IPS DF 19.7 (cell line): ENCODE measurements at regions not wholly inside any gene's neighbourhood (a gene's known extent, or its start where the extent isn't known, plus 50 kb on each side); places are given as distances from the start of the nearest gene placed in this dataset.
"Not testable (repeated sequence)": the region's sequence is repeated elsewhere in the genome, so short reads cannot be mapped to it uniquely, and the experiment has no call there.

Experiments used
- DNase-seq: peaks from one replicate; pipeline ENCODE4 v3.0.0-alpha.2; 2013; ENCODE audit warnings: low read depth, low spot score

- no peak for DNase-seq
These were observed 500.1 kb upstream of the JAG1 start for GRCh38 chr20:11173916-11174315.

GRCh38 chr20:11174861-11175260 lies 501.1 kb upstream of the JAG1 start:
- DNase-seq = no peak

DNA sequence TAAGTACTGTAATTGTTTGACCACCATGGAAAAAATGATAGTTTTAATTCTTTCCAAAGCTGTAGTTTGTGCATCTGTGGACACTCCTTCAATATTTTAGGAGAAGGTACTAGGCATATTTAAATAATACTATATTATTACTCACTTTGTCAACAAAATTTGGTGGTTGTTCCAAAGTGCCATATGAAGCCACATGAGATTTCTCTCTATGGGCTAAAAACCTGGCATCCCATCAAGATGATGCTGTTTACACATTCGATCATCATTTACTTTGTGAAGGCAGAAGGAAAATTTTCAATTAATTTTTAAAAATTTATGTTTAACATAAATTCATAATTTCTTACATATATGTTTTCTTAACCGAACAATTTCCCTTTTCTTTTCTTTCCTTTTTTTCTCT lies 502.6 kb upstream of the JAG1 start:
- no peak for DNase-seq

DNA sequence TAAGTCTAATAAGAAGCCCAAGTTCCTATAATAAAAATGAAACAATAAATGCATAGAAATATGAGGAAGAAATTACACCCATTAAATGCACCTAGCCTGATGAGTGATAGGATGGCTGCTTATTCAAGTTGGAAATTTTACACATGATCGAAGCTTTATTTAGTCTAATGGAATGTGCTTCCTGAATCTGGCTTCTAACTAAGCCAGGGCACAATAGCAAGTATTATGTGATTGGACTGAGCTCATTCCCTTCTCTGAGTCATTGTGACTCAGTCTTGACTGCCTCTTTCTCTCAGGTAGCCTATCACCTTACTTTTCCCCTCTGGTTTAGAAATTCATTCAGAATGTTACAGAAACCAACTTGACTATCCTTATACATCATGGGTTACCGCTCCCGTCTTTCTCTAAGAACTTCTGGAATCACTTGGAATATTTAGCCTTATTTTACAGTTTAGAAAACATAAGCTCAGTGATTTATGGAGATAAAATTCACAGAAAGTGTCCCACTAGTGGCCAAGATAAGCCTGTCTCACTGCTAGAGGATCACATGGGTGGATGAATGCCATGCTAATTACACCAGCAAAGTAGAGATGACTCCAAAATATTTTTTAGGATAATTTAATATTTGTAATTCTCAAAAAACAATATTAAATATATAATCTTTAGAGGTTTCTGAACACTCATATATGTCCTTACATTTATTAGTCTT lies 505.3 kb upstream of the JAG1 start:
- DNase-seq = no peak

DNA sequence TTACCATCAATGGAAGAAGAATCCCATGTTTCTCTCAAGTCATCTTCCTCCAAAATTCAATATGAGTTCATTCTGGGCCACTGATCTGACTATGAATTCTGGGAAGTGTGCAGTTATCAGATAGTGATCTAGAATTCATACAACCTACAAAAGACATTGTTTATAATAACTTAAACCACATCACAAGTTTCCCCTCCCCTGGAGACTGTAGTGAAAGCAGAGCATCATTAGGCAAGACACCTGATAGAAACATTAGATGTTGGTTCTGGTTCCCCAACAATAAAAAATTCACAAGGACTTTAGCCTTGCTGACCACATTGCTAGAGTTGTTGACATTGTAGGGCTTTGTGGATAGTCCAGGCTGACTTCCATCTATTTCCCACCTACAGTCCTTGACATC lies 506.4 kb upstream of the JAG1 start:
- DNase-seq = no peak

- not testable (repeated sequence) for DNase-seq
These were observed 507.3 kb upstream of the JAG1 start for GRCh38 chr20:11181129-11181528.

DNA sequence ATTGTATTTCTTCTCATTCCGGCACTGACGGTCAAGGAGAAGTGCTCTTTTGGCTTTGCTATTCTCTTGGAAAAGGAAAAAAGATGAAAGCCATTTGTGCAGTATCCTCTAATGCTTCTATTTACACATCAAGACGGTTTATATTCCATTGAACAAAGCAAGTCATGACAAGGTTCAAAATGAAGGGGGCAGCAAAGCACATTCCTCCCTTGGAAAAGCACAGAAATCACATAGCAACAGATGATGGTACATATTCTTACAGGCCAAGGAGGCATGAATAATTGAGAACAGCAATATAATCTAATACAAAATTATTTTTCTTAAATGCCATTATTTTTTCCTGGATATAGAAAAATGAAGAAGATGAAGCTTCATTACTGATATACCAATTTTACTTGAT lies 508.2 kb upstream of the JAG1 start:
- no peak for DNase-seq

DNA sequence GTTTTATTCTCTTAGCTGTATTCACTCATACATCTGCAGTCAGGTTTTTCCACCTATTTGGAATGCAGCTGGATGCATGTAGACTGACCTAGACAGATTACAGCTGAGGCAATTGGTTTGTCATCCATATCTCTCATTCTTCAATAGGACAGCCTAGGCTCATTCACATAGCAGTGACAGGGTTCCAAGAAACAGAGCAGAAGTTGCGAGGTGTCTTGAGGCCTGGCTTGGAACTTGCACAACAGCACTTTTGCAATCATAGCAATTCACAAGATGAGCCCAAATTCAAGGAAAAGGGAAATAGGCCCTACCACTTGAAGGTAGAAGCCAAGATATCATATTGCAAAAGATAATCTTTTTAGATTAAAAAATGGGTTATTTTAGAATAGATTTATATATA lies 508.9 kb upstream of the JAG1 start:
- no peak for DNase-seq

GRCh38 chr20:11186301-11187008 lies 512.7 kb upstream of the JAG1 start:
- DNase-seq = no peak

- DNase-seq = no peak
These were observed 515.2 kb upstream of the JAG1 start for GRCh38 chr20:11188843-11189603.

- DNase-seq = no peak
These were observed 516.9 kb upstream of the JAG1 start for GRCh38 chr20:11190741-11191140.

DNA sequence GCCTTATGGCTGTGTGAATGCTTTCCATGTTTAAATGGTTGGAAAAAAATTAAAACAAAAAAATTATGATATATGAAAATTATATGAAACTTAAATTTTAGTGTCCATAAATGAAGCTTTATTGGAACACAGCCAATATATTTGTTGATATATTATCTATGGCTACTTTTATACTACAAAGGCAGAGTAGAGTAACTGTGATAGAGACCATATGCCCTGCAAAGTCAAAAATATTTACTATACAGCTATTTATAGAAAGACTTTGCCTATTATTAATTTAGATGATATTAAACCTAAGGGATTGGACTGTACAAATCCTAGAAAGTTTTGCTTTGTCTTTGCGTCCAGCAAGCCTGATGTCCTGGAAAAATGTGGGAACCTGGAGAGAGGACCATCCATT lies 518.3 kb upstream of the JAG1 start:
- DNase-seq = no peak

- DNase-seq = no peak
These were observed 519.4 kb upstream of the JAG1 start for GRCh38 chr20:11193241-11193640.

DNA sequence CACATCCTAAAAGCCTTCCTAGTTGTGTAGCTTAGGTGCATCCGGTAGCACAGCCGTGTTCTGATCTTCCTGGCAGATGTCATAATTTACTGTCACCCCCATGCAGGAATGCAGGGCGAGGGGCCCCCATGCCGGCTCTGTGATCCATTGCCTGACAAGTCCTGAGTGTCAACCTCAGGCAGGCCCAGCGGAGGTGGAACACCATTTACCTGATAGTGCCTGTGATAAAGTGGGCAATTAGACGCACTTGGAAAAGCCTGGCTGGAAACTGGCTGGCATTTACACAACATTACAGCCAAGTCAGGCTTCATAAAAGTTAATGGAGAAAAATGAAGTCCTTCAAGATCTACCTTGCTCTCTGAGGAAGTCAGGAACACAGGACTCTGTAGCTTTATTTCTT lies 521.4 kb upstream of the JAG1 start:
- DNase-seq = no peak

DNA sequence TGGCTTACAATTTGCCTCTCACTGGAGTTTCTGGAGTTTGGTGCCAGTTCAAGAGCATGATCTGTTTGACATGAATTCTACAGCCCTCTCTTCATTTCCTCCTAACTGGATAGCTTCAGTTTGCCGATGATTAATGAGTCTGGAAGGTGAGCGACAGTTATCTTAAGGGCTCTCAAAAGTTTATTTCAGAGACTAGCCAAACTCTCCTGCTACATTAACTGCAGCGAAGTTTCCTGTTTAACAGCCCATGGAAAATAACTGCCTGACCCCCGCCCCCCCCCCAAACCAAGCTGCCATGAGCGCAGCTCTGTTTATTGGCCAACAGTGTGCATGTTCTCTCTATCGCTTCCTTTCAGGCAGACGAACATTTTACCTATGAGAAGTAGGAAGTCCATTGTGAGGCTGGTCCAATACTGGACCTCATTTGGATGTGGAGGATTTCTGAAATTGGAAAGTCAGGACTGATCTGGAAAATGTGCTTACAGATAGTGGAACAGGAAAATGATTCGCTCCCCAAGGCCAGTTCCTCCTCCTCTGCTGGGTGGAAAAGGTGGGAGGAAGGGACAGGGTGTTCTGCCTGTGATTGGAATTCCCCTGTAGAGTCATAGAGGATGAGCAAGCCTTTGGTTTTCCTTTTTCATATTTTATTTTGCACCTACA lies 522.2 kb upstream of the JAG1 start:
- DNase-seq = no peak

DNA sequence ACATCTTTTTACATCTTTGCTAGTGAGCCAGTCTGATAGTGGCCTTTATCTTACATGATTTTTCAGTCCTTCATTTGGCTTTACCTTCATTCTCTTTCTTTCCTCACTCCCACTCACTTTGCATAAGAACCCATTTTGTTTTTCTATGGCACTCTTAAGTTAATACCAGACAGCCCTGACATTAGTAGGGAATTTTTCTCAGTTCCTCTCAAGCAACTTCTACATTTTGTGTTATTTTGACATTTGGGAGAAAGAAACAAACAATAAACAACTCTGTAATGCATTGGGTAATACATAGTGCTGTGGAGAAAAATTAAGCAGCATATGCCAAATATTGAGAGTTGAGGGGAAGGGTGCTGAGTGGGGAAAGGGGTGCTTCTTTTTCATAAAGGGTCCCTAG lies 524.1 kb upstream of the JAG1 start:
- DNase-seq = no peak

DNA sequence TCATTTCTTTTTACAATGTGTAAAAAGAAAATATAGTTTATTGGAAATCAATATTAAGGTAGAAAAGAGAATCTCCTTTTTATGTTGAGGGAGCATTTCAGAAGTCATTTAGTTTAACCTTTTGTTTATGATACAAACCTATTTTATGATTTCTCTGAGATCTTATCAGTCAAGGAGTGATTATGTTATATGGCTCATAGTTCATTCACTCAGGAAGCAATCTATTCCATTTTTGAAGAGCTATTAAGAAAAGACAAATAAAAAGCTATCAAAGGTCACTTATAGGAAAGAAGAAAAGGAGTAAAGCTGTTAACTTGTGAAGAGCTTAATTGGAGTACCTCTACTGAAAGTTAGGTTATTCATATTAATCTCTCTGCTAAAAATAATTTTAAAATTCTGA lies 526.6 kb upstream of the JAG1 start:
- DNase-seq = no peak

DNA sequence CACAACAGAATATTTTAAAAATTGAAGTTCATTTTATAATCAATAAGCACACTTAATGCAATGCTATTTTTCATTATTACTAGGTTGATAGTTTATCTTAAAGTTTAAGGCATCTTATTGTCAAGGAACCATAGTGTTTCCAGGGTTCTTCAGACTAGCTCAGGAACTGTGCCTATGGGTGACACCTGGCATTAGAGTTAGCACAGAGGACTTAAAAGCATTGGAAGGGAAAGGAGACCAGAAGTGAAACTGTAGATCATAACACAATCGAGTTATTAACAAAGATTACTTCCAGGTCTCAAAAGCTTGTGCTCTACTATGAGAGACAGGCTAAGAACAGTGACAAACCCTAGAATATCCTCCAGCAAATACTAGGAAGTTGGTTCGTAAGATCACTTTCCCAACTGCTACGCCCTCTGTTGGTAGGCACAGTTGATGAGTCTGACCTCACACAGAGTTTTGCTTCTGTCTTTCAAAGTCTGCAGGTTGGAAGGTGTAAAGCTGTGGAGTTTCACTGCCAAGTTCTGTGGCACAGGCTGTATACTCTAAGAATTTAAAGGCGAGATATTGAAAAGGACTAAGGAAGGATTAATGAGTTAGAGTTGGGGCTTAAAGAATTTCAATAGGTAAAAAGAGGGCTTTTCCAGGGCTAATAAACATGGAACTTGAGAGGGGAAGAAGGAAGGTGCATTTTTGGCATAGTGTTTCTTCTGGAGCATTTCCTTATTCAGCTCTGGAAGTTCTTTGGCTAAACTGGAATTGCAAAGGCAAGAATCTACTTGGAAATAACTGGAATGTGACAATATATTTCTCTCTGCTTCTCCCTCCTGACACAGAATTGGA lies 531.3 kb upstream of the JAG1 start:
- DNase-seq = peak; percentile 38

- DNase-seq = no peak
These were observed 532.1 kb upstream of the JAG1 start for GRCh38 chr20:11205769-11206362.

GRCh38 chr20:11207749-11208502 lies 534.1 kb upstream of the JAG1 start:
- no peak for DNase-seq
